SJSA1 (cell line): ENCODE measurements at regions not wholly inside any gene's neighbourhood (a gene's known extent, or its start where the extent isn't known, plus 50 kb on each side); places are given as distances from the start of the nearest gene placed in this dataset.

ENCODE experiments used
- DNase-seq, 2 experiments: peaks; one replicate each; pipeline ENCODE4 v3.0.0-alpha.2; 2015 to 2020; ENCODE audit warnings: low spot score in 2 of 2, low read depth in 1 of 2
- H3K27ac ChIP-seq: fragments of 250-450 bp; sonication (Bioruptor Pico); 2 replicates; pipeline ENCODE4 v1.5.1; 2020; ENCODE audit warnings: mild to moderate bottlenecking, moderate library complexity
- H3K27me3 ChIP-seq: fragments of 250-450 bp; sonication (Bioruptor Pico); replicated peaks from 2 replicates; pipeline ENCODE4 v1.5.1; 2020; ENCODE audit warnings: mild to moderate bottlenecking, moderate library complexity
- H3K36me3 ChIP-seq: fragments of 250-450 bp; sonication (Bioruptor Pico); 2 replicates; pipeline ENCODE4 v1.5.1; 2020; ENCODE audit warnings: mild to moderate bottlenecking
- H3K4me1 ChIP-seq: fragments of 250-450 bp; sonication (Bioruptor Pico); replicated peaks from 2 replicates; pipeline ENCODE4 v1.6.1; 2021; ENCODE audit warnings: mild to moderate bottlenecking
- H3K4me3 ChIP-seq: fragments of 250-450 bp; sonication (Bioruptor Pico); 2 replicates; pipeline ENCODE4 v1.5.1; 2020; ENCODE audit warnings: mild to moderate bottlenecking
- H3K9me3 ChIP-seq: fragments of 250-450 bp; sonication (Bioruptor Pico); replicated peaks from 2 replicates; pipeline ENCODE4 v1.5.1; 2020; ENCODE audit warnings: mild to moderate bottlenecking

- DNase-seq = no peak
- Histone ChIP-seq H3K27ac (no peak overlapping the region), H3K4me1 (peaks cover 10% of the 10 kb centered on the region; the same call in 1 of the 2 replicates), H3K27me3 (no peaks in the 10 kb centered on the region), H3K36me3 (no peaks in the 10 kb centered on the region), H3K4me3 (no peak overlapping the region), H3K9me3 (no peaks in the 10 kb centered on the region)
Observed at GRCh38 chr20:22450537-22450936, 133.8 kb downstream of the FOXA2 start.

GRCh38 chr20:22449188-22449973 is 135.0 kb downstream of the FOXA2 start:
- peaks cover 10% of the 10 kb centered on the region; the same call in 1 of the 2 replicates for H3K4me1 ChIP-seq
- H3K4me3 ChIP-seq = no peak overlapping the region
- H3K27ac ChIP-seq = no peak overlapping the region
- H3K9me3 ChIP-seq = no peaks in the 10 kb centered on the region
- no peaks in the 10 kb centered on the region for H3K36me3 ChIP-seq
- no peaks in the 10 kb centered on the region for H3K27me3 ChIP-seq
- peak in 1 of 2 experiments; percentile 9 for DNase-seq

- Histone ChIP-seq H3K4me3 (no peak overlapping the region), H3K36me3 (no peaks in the 10 kb centered on the region), H3K9me3 (no peaks in the 10 kb centered on the region), H3K27me3 (no peaks in the 10 kb centered on the region), H3K4me1 (peaks cover 10% of the 10 kb centered on the region; the same call in 1 of the 2 replicates), H3K27ac (no peak overlapping the region)
- DNase-seq = no peak
Observed at GRCh38 chr20:22447447-22447778, 137.0 kb downstream of the FOXA2 start.

GRCh38 chr20:22446613-22447446 is 137.5 kb downstream of the FOXA2 start:
- Histone ChIP-seq H3K27me3 (no peaks in the 10 kb centered on the region), H3K27ac (no peak overlapping the region), H3K9me3 (no peaks in the 10 kb centered on the region), H3K4me3 (no peak overlapping the region), H3K36me3 (no peaks in the 10 kb centered on the region), H3K4me1 (peaks cover 10% of the 10 kb centered on the region; the same call in 1 of the 2 replicates)
- peak in 1 of 2 experiments; percentile 47 for DNase-seq

GRCh38 chr20:22442318-22442717 is 142.1 kb downstream of the FOXA2 start:
- H3K4me1 ChIP-seq = peaks cover 4% of the 10 kb centered on the region; the same call in 1 of the 2 replicates
- no peak for DNase-seq
- H3K27ac ChIP-seq = no peak overlapping the region
- H3K27me3 ChIP-seq = no peaks in the 10 kb centered on the region
- no peaks in the 10 kb centered on the region for H3K9me3 ChIP-seq
- no peak overlapping the region for H3K4me3 ChIP-seq
- H3K36me3 ChIP-seq = no peaks in the 10 kb centered on the region

- Histone ChIP-seq H3K36me3 (no peaks in the 10 kb centered on the region), H3K27ac (no peak overlapping the region), H3K9me3 (no peaks in the 10 kb centered on the region; the same call in 1 of the 2 replicates), H3K4me3 (no peak overlapping the region), H3K27me3 (no peaks in the 10 kb centered on the region), H3K4me1 (no peaks in the 10 kb centered on the region)
- DNase-seq = no peak
Observed at GRCh38 chr20:22438926-22439325, 145.4 kb downstream of the FOXA2 start.

GRCh38 chr20:22438346-22438745 is 146.0 kb downstream of the FOXA2 start:
- DNase-seq = no peak
- no peak overlapping the region for H3K27ac ChIP-seq
- H3K4me3 ChIP-seq = no peak overlapping the region
- no peaks in the 10 kb centered on the region for H3K4me1 ChIP-seq
- no peaks in the 10 kb centered on the region for H3K27me3 ChIP-seq
- no peaks in the 10 kb centered on the region for H3K36me3 ChIP-seq
- H3K9me3 ChIP-seq = no peaks in the 10 kb centered on the region; the same call in 1 of the 2 replicates

- Histone ChIP-seq H3K4me3 (no peak overlapping the region), H3K27ac (no peak overlapping the region), H3K36me3 (no peaks in the 10 kb centered on the region), H3K9me3 (no peaks in the 10 kb centered on the region; the same call in 1 of the 2 replicates), H3K4me1 (no peaks in the 10 kb centered on the region), H3K27me3 (no peaks in the 10 kb centered on the region)
- no peak for DNase-seq
Observed at GRCh38 chr20:22437354-22437753, 147.0 kb downstream of the FOXA2 start.

GRCh38 chr20:22431419-22431818 is 153.0 kb downstream of the FOXA2 start:
- Histone ChIP-seq H3K36me3 (no peaks in the 10 kb centered on the region), H3K27me3 (no peaks in the 10 kb centered on the region), H3K9me3 (peaks cover 4% of the 10 kb centered on the region), H3K27ac (no peak overlapping the region), H3K4me3 (no peak overlapping the region), H3K4me1 (peaks cover 21% of the 10 kb centered on the region)
- no peak for DNase-seq

- Histone ChIP-seq H3K27me3 (no peaks in the 10 kb centered on the region), H3K4me3 (no peak overlapping the region), H3K4me1 (peaks cover 22% of the 10 kb centered on the region), H3K27ac (no peak overlapping the region), H3K36me3 (no peaks in the 10 kb centered on the region), H3K9me3 (peaks cover 5% of the 10 kb centered on the region)
- no peak for DNase-seq
Observed at GRCh38 chr20:22430746-22431168, 153.6 kb downstream of the FOXA2 start.

- peaks cover 5% of the 10 kb centered on the region for H3K9me3 ChIP-seq
- peak; percentile 73 to 74 for DNase-seq
Observed at GRCh38 chr20:22430154-22430745, 154.1 kb downstream of the FOXA2 start.

GRCh38 chr20:22429175-22430153 is 154.9 kb downstream of the FOXA2 start:
- no peaks in the 10 kb centered on the region for H3K36me3 ChIP-seq
- peaks cover 5% of the 10 kb centered on the region for H3K9me3 ChIP-seq
- H3K27me3 ChIP-seq = no peaks in the 10 kb centered on the region
- H3K27ac ChIP-seq = peak overlapping the region; percentile 15; the same call in 1 of the 2 replicates
- DNase-seq = no peak
- H3K4me3 ChIP-seq = no peak overlapping the region
- H3K4me1 ChIP-seq = peaks cover 27% of the 10 kb centered on the region

More at GRCh38 chr20:22430154-22430745, 154.1 kb downstream of the FOXA2 start:
- H3K27ac ChIP-seq = no peak overlapping the region
- no peaks in the 10 kb centered on the region for H3K36me3 ChIP-seq
- H3K27me3 ChIP-seq = no peaks in the 10 kb centered on the region
- peaks cover 27% of the 10 kb centered on the region for H3K4me1 ChIP-seq
- H3K4me3 ChIP-seq = no peak overlapping the region

- Histone ChIP-seq H3K4me1 (peaks cover 27% of the 10 kb centered on the region), H3K4me3 (no peak overlapping the region), H3K27me3 (no peaks in the 10 kb centered on the region), H3K9me3 (peaks cover 5% of the 10 kb centered on the region), H3K36me3 (no peaks in the 10 kb centered on the region), H3K27ac (no peak overlapping the region)
- no peak for DNase-seq
Observed at GRCh38 chr20:22428051-22428450, 156.3 kb downstream of the FOXA2 start.
